Upper lobe of left lung (tissue), 4 donors: ENCODE measurements at regions not wholly inside any gene's neighbourhood (a gene's known extent, or its start where the extent isn't known, plus 50 kb on each side); places are given as distances from the start of the nearest gene placed in this dataset.

Experiments used
- POLR2A ChIP-seq, 4 donors: fragments of 450-650 bp; IDR thresholded peaks; one replicate each; pipeline ENCODE4 v1.5.1; 2016 to 2017; ENCODE audit warnings: antibody characterized with exemption in 4 of 4, mild to moderate bottlenecking in 2 of 4
- TF ChIP-seq, protein P1 (sequence below), 6 experiments: fragments of 450-650 bp in 4 of 6; fragments of 200-600 bp in 2 of 6; sonication (generic) in 2 of 6; IDR thresholded peaks; one replicate each; pipeline ENCODE4 v1.5.1; 2016 to 2019; ENCODE audit warnings: antibody characterized with exemption in 6 of 6

DNA sequence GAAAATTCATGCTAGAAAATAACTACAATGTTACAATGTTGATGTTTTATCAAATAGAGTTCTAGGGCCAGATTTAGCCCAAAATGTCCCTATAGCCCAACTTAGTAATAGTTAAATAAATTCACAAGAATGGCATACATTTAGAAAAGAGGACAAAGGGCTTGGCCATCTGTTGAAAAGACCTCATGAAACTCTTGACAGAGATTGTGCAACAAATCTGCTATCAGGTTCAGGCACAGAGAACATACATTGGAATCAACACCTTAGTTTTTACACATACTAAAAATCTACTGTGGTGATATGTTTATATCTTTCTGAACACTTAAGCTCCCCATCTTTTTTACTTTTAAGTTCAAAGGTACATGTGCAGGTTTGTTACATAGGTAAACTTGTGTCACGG is 298.3 kb upstream of the DACH1 start:
- TF ChIP-seq, protein P1, sequence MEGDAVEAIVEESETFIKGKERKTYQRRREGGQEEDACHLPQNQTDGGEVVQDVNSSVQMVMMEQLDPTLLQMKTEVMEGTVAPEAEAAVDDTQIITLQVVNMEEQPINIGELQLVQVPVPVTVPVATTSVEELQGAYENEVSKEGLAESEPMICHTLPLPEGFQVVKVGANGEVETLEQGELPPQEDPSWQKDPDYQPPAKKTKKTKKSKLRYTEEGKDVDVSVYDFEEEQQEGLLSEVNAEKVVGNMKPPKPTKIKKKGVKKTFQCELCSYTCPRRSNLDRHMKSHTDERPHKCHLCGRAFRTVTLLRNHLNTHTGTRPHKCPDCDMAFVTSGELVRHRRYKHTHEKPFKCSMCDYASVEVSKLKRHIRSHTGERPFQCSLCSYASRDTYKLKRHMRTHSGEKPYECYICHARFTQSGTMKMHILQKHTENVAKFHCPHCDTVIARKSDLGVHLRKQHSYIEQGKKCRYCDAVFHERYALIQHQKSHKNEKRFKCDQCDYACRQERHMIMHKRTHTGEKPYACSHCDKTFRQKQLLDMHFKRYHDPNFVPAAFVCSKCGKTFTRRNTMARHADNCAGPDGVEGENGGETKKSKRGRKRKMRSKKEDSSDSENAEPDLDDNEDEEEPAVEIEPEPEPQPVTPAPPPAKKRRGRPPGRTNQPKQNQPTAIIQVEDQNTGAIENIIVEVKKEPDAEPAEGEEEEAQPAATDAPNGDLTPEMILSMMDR (IDR thresholded peaks at IDR 0.05) = no peak
- TF ChIP-seq POLR2A (IDR thresholded peaks at IDR 0.05) = no peak
